ENCODE measurements at regions not wholly inside any gene's neighbourhood (a gene's known extent, or its start where the extent isn't known, plus 50 kb on each side); places are given as distances from the start of the nearest gene placed in this dataset.

GRCh38 chr4:166172619-166173018, 299.6 kb downstream of the TLL1 start:
- TF ChIP-seq EZH2phosphoT487 (IDR thresholded peaks at IDR 0.05; ENCODE audit: insufficient read depth, low read depth) (no peak), EZH2 (IDR thresholded peaks at IDR 0.05; ENCODE audit: insufficient read depth, poor library complexity, severe bottlenecking) (no peak)

Data from GM23248 (cell line).